GM23338 (cell line): ENCODE measurements at regions not wholly inside any gene's neighbourhood (a gene's known extent, or its start where the extent isn't known, plus 50 kb on each side); places are given as distances from the start of the nearest gene placed in this dataset.
A peak's percentile ranks its signal among the peaks of the same experiment; 100 is the strongest.

Experiments
- ATAC-seq: fragments of 200-7000 bp; cut with Tn5 transposase; 3 replicates; pipeline ENCODE4 v1.9.1; 2020
- DNase-seq: peaks from one replicate; pipeline ENCODE4 v3.0.0-alpha.2; 2015; ENCODE audit warnings: low spot score
- H2AFZ ChIP-seq: fragments of 200-600 bp; sonication (generic); 2 replicates; pipeline ENCODE4 v1.8.0; 2016; ENCODE audit warnings: antibody characterized with exemption, mild to moderate bottlenecking, moderate library complexity
- H3F3A ChIP-seq: fragments of 200-600 bp; sonication (generic); replicated peaks from 2 replicates; pipeline ENCODE4 v1.8.0; 2017; ENCODE audit warnings: antibody characterized with exemption, mixed run types, low read depth
- H3K27ac ChIP-seq: fragments of 200-600 bp; sonication (generic); 2 replicates; pipeline ENCODE4 v1.6.1; 2016; ENCODE audit warnings: low read depth
- H3K27me3 ChIP-seq: fragments of 200-600 bp; sonication (generic); 2 replicates; pipeline ENCODE4 v1.8.0; 2016; ENCODE audit warnings: mild to moderate bottlenecking, mixed run types, moderate library complexity; ENCODE audit not compliant: insufficient read depth
- H3K36me3 ChIP-seq: fragments of 200-600 bp; sonication (generic); 2 replicates; pipeline ENCODE4 v1.8.0; 2016; ENCODE audit warnings: mild to moderate bottlenecking; ENCODE audit not compliant: insufficient read depth
- H3K4me1 ChIP-seq: fragments of 200-600 bp; sonication (generic); 2 replicates; pipeline ENCODE4 v1.8.0; 2016; ENCODE audit warnings: mild to moderate bottlenecking, moderate library complexity; ENCODE audit not compliant: insufficient read depth
- H3K4me2 ChIP-seq: fragments of 200-600 bp; sonication (generic); 2 replicates; pipeline ENCODE4 v1.7.1; 2017; ENCODE audit warnings: mixed run types
- H3K4me3 ChIP-seq: fragments of 200-600 bp; sonication (generic); 2 replicates; pipeline ENCODE4 v1.6.1; 2016; ENCODE audit warnings: mixed run types
- H3K79me2 ChIP-seq: fragments of 200-600 bp; sonication (generic); replicated peaks from 2 replicates; pipeline ENCODE4 v1.8.0; 2017; ENCODE audit warnings: mild to moderate bottlenecking; ENCODE audit not compliant: insufficient read depth
- H3K9me2 ChIP-seq: fragments of 200-600 bp; sonication (generic); 2 replicates; pipeline ENCODE4 v1.8.0; 2017; ENCODE audit not compliant: insufficient read depth
- H4K20me1 ChIP-seq: fragments of 200-600 bp; sonication (generic); replicated peaks from 2 replicates; pipeline ENCODE4 v1.8.0; 2017; ENCODE audit warnings: mild to moderate bottlenecking; ENCODE audit not compliant: insufficient read depth
- H3K27ac Mint-ChIP-seq: 2 replicates; pipeline ENCODE4 v1.8.0; 2020; ENCODE audit warnings: inconsistent platforms, mild to moderate bottlenecking, moderate library complexity, mixed read lengths
- H3K27me3 Mint-ChIP-seq: 3 replicates; pipeline ENCODE4 v1.8.0; 2022; ENCODE audit warnings: low read depth, mild to moderate bottlenecking, moderate library complexity, mixed read lengths, inconsistent platforms; ENCODE audit not compliant: insufficient read depth, poor library complexity
- H3K36me3 Mint-ChIP-seq: 3 replicates; pipeline ENCODE4 v1.8.0; 2021; ENCODE audit warnings: low read depth, mild to moderate bottlenecking, inconsistent platforms, moderate library complexity, mixed read lengths
- H3K4me1 Mint-ChIP-seq: 3 replicates; pipeline ENCODE4 v1.8.0; 2020; ENCODE audit warnings: mild to moderate bottlenecking, inconsistent platforms, mixed read lengths
- H3K4me3 Mint-ChIP-seq: 3 replicates; pipeline ENCODE4 v1.8.0; 2021; ENCODE audit warnings: moderate library complexity, mild to moderate bottlenecking, inconsistent platforms, mixed read lengths
- H3K9me3 Mint-ChIP-seq: 3 replicates; pipeline ENCODE4 v1.8.0; 2020; ENCODE audit warnings: moderate library complexity, mild to moderate bottlenecking, inconsistent platforms, mixed read lengths
- CREB1 ChIP-seq: fragments of 250-450 bp; sonication (Bioruptor Pico); IDR thresholded peaks from 2 replicates; pipeline ENCODE4 v1.5.0; 2020; ENCODE audit warnings: low read depth, mild to moderate bottlenecking, moderate library complexity
- CTCF ChIP-seq, 2 experiments: fragments of 200-600 bp in 1 of 2; sonication (generic) in 1 of 2; conservative IDR thresholded peaks; 2 replicates each; pipeline versions ENCODE4 v1.5.1 to v1.6.1; 2016 to 2017; ENCODE audit warnings: antibody characterized with exemption in 2 of 2, low read depth in 2 of 2, mild to moderate bottlenecking in 2 of 2, moderate library complexity in 1 of 2
- ETS1 ChIP-seq: IDR thresholded peaks from 2 replicates; pipeline ENCODE4 v1.6.1; 2016; ENCODE audit warnings: antibody characterized with exemption
- EZH2phosphoT487 ChIP-seq: fragments of 200-600 bp; sonication (generic); IDR thresholded peaks from one replicate; pipeline ENCODE4 v1.8.1; 2018; ENCODE audit warnings: antibody characterized with exemption; ENCODE audit not compliant: unreplicated experiment
- JUNB ChIP-seq: IDR thresholded peaks from one replicate; pipeline ENCODE4 v1.6.1; 2016; ENCODE audit warnings: antibody characterized with exemption; ENCODE audit not compliant: unreplicated experiment
- NANOG ChIP-seq: IDR thresholded peaks from 2 replicates; pipeline ENCODE4 v1.6.1; 2016; ENCODE audit warnings: antibody characterized with exemption, borderline replicate concordance
- POLR2AphosphoS5 ChIP-seq: IDR thresholded peaks from 2 replicates; pipeline ENCODE4 v1.6.1; 2016; ENCODE audit warnings: antibody characterized with exemption, low read depth
- STAT1 ChIP-seq: IDR thresholded peaks from one replicate; pipeline ENCODE4 v1.6.1; 2016; ENCODE audit warnings: antibody characterized with exemption; ENCODE audit not compliant: unreplicated experiment
- ZNF114 ChIP-seq: fragments of 250-450 bp; sonication (Bioruptor Pico); IDR thresholded peaks from 2 replicates; pipeline ENCODE4 v1.5.0; 2020; ENCODE audit warnings: mild to moderate bottlenecking, moderate library complexity
- ZNF331 ChIP-seq: fragments of 250-450 bp; sonication (Bioruptor Pico); IDR thresholded peaks from 2 replicates; pipeline ENCODE4 v1.5.0; 2020; ENCODE audit warnings: low read depth, mild to moderate bottlenecking, moderate library complexity
- TF ChIP-seq, protein P1 (sequence below): IDR thresholded peaks from one replicate; pipeline ENCODE4 v1.6.1; 2018; ENCODE audit warnings: antibody characterized with exemption; ENCODE audit not compliant: unreplicated experiment

- Mint-ChIP-seq H3K36me3 (peaks cover 37% of the 10 kb centered on the region), H3K4me1 (peaks cover 6% of the 10 kb centered on the region; the same call in 2 of the 3 replicates), H3K9me3 (peaks cover 40% of the 10 kb centered on the region), H3K4me3 (no peak overlapping the region), H3K27me3 (no peaks in the 10 kb centered on the region), H3K27ac (no peak overlapping the region)
- Histone ChIP-seq H3K4me1 (peaks cover 4% of the 10 kb centered on the region), H3F3A (no peaks in the 10 kb centered on the region), H4K20me1 (no peaks in the 10 kb centered on the region), H3K36me3 (no peaks in the 10 kb centered on the region), H3K79me2 (no peaks in the 10 kb centered on the region), H3K27me3 (no peaks in the 10 kb centered on the region), H2AFZ (peak overlapping the region; percentile 65; the same call in 1 of the 2 replicates), H3K4me3 (no peak overlapping the region), H3K9me2 (peaks cover 14% of the 10 kb centered on the region), H3K4me2 (peak overlapping the region; percentile 33; the same call in 1 of the 2 replicates), H3K27ac (no peak overlapping the region)
- no peak for ATAC-seq
- DNase-seq: no peak
- TF ChIP-seq JUNB: no peak
- no peak for TF ChIP-seq ZNF114 (CRISPR knock-in tag)
- TF ChIP-seq ETS1: no peak
- no peak for TF ChIP-seq POLR2AphosphoS5
- TF ChIP-seq NANOG: no peak
- no peak for TF ChIP-seq CTCF (conservative IDR thresholded peaks at IDR 0.05; ENCODE audit: low read depth in 2 of 2)
Measured at GRCh38 chr21:22342889-22343288, 1344.7 kb downstream of the NCAM2 start.

DNA sequence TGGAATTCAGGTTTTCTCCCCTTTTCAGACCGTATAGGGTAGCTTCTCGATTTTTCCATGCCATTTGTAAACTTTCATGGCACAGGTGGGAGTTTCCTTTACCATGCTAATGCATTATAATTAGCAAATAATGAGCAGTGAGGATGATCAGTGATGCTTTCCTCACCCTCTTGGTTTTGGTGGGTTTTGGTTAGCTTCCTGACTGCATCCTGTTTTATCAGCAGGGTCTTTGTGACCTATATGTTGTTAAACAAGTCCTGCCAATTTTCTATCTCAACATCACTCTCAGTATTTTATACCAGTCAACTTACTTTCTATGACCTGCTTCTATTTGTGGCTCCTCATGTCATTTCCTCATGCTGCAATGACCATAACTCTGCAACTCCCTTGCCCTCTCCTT is 1345.1 kb downstream of the NCAM2 start:
- no peak for ATAC-seq
- H3K27me3 ChIP-seq: no peaks in the 10 kb centered on the region
- Mint-ChIP-seq H3K27me3 (no peaks in the 10 kb centered on the region), H3K36me3 (peaks cover 37% of the 10 kb centered on the region), H3K9me3 (peaks cover 40% of the 10 kb centered on the region), H3K4me1 (peaks cover 6% of the 10 kb centered on the region; the same call in 2 of the 3 replicates), H3K27ac (no peak overlapping the region), H3K4me3 (no peak overlapping the region)
- H4K20me1 ChIP-seq: no peaks in the 10 kb centered on the region
- H2AFZ ChIP-seq: peak overlapping the region; percentile 65; the same call in 1 of the 2 replicates
- peaks cover 4% of the 10 kb centered on the region for H3K4me1 ChIP-seq
- H3K9me2 ChIP-seq: peaks cover 14% of the 10 kb centered on the region
- H3K27ac ChIP-seq: no peak overlapping the region
- H3F3A ChIP-seq: no peaks in the 10 kb centered on the region
- no peak overlapping the region for H3K4me3 ChIP-seq
- H3K79me2 ChIP-seq: no peaks in the 10 kb centered on the region
- H3K4me2 ChIP-seq: no peak overlapping the region
- DNase-seq: no peak
- H3K36me3 ChIP-seq: no peaks in the 10 kb centered on the region
- TF ChIP-seq EZH2phosphoT487 (no peak), STAT1 (no peak), CTCF (conservative IDR thresholded peaks at IDR 0.05; ENCODE audit: low read depth in 2 of 2) (no peak), CREB1 (CRISPR knock-in tag) (no peak), ZNF114 (CRISPR knock-in tag) (no peak), ZNF331 (CRISPR knock-in tag) (no peak), JUNB (no peak), POLR2AphosphoS5 (no peak), NANOG (no peak), ETS1 (no peak)
- TF ChIP-seq, protein P1, sequence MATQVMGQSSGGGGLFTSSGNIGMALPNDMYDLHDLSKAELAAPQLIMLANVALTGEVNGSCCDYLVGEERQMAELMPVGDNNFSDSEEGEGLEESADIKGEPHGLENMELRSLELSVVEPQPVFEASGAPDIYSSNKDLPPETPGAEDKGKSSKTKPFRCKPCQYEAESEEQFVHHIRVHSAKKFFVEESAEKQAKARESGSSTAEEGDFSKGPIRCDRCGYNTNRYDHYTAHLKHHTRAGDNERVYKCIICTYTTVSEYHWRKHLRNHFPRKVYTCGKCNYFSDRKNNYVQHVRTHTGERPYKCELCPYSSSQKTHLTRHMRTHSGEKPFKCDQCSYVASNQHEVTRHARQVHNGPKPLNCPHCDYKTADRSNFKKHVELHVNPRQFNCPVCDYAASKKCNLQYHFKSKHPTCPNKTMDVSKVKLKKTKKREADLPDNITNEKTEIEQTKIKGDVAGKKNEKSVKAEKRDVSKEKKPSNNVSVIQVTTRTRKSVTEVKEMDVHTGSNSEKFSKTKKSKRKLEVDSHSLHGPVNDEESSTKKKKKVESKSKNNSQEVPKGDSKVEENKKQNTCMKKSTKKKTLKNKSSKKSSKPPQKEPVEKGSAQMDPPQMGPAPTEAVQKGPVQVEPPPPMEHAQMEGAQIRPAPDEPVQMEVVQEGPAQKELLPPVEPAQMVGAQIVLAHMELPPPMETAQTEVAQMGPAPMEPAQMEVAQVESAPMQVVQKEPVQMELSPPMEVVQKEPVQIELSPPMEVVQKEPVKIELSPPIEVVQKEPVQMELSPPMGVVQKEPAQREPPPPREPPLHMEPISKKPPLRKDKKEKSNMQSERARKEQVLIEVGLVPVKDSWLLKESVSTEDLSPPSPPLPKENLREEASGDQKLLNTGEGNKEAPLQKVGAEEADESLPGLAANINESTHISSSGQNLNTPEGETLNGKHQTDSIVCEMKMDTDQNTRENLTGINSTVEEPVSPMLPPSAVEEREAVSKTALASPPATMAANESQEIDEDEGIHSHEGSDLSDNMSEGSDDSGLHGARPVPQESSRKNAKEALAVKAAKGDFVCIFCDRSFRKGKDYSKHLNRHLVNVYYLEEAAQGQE: no peak
